Omental fat pad (tissue), 3 donors: ENCODE measurements at regions not wholly inside any gene's neighbourhood (a gene's known extent, or its start where the extent isn't known, plus 50 kb on each side); places are given as distances from the start of the nearest gene placed in this dataset.

ENCODE experiments used
- ATAC-seq: fragments of 150-250 bp; one replicate; pipeline ENCODE4 v1.9.1; 2016; ENCODE audit warnings: mild to moderate bottlenecking, moderate library complexity; ENCODE audit not compliant: low FRiP score
- DNase-seq: peaks from one replicate; pipeline ENCODE4 v3.0.0-alpha.2; 2019; ENCODE audit warnings: low spot score
- TF ChIP-seq, protein P1 (sequence below), 3 donors: fragments of 450-650 bp; IDR thresholded peaks; one replicate each; pipeline ENCODE4 v1.5.1; 2016 to 2017; ENCODE audit warnings: antibody characterized with exemption in 3 of 3, mild to moderate bottlenecking in 3 of 3, moderate library complexity in 2 of 3

- TF ChIP-seq, protein P1, sequence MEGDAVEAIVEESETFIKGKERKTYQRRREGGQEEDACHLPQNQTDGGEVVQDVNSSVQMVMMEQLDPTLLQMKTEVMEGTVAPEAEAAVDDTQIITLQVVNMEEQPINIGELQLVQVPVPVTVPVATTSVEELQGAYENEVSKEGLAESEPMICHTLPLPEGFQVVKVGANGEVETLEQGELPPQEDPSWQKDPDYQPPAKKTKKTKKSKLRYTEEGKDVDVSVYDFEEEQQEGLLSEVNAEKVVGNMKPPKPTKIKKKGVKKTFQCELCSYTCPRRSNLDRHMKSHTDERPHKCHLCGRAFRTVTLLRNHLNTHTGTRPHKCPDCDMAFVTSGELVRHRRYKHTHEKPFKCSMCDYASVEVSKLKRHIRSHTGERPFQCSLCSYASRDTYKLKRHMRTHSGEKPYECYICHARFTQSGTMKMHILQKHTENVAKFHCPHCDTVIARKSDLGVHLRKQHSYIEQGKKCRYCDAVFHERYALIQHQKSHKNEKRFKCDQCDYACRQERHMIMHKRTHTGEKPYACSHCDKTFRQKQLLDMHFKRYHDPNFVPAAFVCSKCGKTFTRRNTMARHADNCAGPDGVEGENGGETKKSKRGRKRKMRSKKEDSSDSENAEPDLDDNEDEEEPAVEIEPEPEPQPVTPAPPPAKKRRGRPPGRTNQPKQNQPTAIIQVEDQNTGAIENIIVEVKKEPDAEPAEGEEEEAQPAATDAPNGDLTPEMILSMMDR (IDR thresholded peaks at IDR 0.05), result peak in 1 of 3 donors; percentile 17
- DNase-seq (no peak), ATAC-seq (peak; percentile 82)
Observed at GRCh38 chr20:24160563-24161281, 172.1 kb upstream of the GGTLC1 start.

GRCh38 chr20:24158281-24158680 lies 169.7 kb upstream of the GGTLC1 start:
- TF ChIP-seq, protein P1 (IDR thresholded peaks at IDR 0.05), result no peak
- ATAC-seq (no peak), DNase-seq (no peak)

DNA sequence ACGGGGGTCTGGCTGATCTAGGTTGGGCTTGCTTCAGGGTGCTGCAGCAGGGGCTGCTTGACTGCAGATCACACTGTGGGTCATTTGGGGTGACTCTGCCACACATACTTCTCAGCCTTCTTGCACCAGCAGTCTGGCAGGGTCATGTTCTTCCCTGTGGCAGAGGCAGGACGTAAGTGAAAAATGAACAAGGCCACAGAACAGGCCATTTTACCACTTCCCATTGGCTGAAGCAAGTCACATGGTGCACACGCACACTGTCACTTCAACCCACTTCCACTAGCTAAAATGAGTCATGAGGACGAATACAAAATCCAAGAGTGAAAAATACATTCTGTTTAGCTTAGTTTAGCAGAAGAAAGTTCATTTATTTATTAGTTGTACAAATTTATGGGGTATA lies 168.6 kb upstream of the GGTLC1 start:
- TF ChIP-seq, protein P1 (IDR thresholded peaks at IDR 0.05), result no peak
- no peak for ATAC-seq
- DNase-seq, result no peak

DNA sequence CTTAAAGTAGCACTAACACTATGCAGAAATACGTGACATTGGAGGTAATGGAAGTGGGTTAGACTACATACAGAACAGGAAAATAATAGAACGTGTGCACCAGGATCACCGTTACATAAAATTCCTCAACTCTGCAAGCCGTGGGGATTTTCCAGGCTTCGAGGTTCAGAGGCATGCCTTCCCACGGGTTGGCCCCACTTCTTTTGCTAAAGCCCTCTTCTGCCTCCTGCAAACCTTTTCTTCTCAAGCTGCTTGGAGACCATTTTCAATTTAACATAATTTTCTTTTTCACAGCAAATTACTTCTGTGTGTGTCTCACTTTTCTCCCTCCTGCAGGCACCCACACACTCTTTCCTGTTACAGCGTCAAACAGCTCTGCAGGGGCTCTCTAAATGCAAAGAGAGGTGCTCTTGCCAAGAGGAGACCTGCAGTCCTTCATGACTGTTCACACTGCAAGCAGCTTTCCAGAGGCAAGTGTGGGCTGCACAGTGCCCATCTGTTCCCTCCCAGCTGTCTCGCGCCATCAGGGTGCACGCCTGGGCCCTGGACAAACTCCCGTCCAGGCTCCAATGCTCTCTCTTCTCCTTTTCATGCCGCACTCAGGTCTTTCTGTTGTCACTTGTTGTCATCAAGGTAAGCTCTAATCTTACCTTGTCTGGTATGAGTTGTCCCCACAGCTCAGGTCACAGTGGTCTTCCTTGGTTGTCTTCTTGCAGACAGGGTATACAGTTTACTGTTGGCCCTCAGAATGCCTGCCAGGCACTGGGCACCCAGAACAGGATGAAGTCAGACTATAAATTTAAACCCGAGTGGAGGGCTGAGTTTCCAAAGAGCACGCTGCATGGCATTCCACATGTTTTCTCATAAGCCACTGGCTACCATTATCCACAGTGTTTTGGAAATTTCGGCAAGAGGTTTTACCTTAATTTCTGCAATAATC lies 164.8 kb upstream of the GGTLC1 start:
- no peak for ATAC-seq
- TF ChIP-seq, protein P1 (IDR thresholded peaks at IDR 0.05), result no peak
- DNase-seq, result no peak

GRCh38 chr20:24151621-24152294 lies 163.2 kb upstream of the GGTLC1 start:
- TF ChIP-seq, protein P1 (IDR thresholded peaks at IDR 0.05), result no peak
- DNase-seq, result no peak
- ATAC-seq, result no peak

GRCh38 chr20:24150406-24150805 lies 161.8 kb upstream of the GGTLC1 start:
- TF ChIP-seq, protein P1 (IDR thresholded peaks at IDR 0.05), result no peak
- ATAC-seq (no peak), DNase-seq (no peak)
